IPS-18a (cell line): ENCODE measurements at regions not wholly inside any gene's neighbourhood (a gene's known extent, or its start where the extent isn't known, plus 50 kb on each side); places are given as distances from the start of the nearest gene placed in this dataset.

ENCODE experiments used
- H3K27ac ChIP-seq: one replicate; pipeline ENCODE4 v1.5.1; 2013; ENCODE audit warnings: low read length
- H3K27me3 ChIP-seq: one replicate; pipeline ENCODE4 v1.6.1; 2013; ENCODE audit warnings: mild to moderate bottlenecking, low read length; ENCODE audit not compliant: control insufficient read depth, insufficient read depth
- H3K36me3 ChIP-seq: one replicate; pipeline ENCODE4 v1.6.1; 2013; ENCODE audit warnings: low read depth, low read length; ENCODE audit not compliant: control insufficient read depth
- H3K4me1 ChIP-seq: one replicate; pipeline ENCODE4 v1.6.1; 2013; ENCODE audit warnings: low read depth, low read length; ENCODE audit not compliant: control insufficient read depth
- H3K4me3 ChIP-seq: one replicate; pipeline ENCODE4 v1.5.1; 2013; ENCODE audit warnings: low read length
- H3K9ac ChIP-seq: one replicate; pipeline ENCODE4 v1.6.1; 2013; ENCODE audit warnings: mild to moderate bottlenecking, low read length, moderate library complexity
- H3K9me3 ChIP-seq: one replicate; pipeline ENCODE4 v1.6.1; 2013; ENCODE audit warnings: low read depth, low read length; ENCODE audit not compliant: control insufficient read depth

DNA sequence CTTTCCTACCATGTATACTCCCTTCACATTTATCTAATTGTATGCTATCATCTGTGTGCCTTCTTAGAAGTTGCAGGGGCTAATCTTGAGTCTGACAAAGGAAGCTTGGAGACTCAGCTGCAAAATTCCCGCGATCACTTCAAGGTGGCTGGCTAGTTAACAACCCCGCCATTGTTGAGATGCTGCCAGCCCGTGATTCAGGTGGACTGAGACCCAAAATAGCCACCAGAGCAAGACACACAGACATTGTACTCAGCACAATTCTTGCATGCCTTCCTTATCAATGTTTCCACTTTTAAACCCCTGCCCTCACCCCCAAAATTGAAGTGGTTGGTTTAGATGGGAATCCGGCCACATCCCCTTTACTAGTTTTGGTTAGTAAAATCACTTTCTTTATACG, 225.8 kb upstream of the ZNF717 start:
- Histone ChIP-seq H3K36me3 (no peaks in the 10 kb centered on the region), H3K9me3 (no peaks in the 10 kb centered on the region), H3K4me1 (no peaks in the 10 kb centered on the region), H3K4me3 (no peak overlapping the region), H3K27me3 (no peaks in the 10 kb centered on the region), H3K27ac (no peak overlapping the region), H3K9ac (no peak overlapping the region)

DNA sequence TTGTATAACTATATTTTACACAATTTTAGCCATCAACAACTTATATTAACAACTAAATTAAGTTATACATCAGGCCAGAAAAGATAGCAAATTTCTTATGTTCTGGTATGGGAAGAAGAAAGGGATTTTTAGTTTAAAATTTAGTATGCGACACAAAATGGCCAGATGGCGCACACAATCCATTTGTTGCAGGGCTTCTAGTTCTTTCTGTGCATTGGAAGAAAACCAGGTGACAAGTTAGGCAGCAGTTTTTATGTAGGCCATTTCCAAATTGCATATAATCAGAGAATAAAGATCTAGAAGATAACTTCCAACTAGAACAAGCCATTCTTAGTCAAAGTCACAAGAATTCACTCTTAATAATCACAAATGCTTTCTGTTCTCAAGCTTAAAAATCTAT, 230.1 kb upstream of the ZNF717 start:
- Histone ChIP-seq H3K27me3 (no peaks in the 10 kb centered on the region), H3K36me3 (no peaks in the 10 kb centered on the region), H3K4me3 (no peak overlapping the region), H3K4me1 (no peaks in the 10 kb centered on the region), H3K27ac (no peak overlapping the region), H3K9ac (no peak overlapping the region), H3K9me3 (no peaks in the 10 kb centered on the region)

DNA sequence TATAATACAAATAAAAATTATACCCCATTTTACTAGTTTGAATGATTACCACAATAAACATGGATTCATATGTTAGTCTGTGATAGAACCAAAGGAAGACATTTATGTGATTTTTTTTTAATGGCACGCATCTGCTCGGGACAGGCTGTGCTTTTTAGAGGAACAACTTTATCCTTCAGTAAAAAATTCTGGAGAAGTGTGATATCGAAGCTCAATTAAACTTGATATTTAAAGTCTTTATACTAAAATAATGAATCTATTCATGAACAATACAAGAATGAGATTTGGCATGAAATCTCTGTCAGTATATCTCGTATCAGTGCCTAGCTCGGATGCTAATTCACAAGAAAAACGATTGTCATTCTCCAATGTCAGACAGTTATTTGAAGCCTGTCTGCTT, 230.8 kb upstream of the ZNF717 start:
- Histone ChIP-seq H3K4me3 (no peak overlapping the region), H3K4me1 (no peaks in the 10 kb centered on the region), H3K9ac (no peak overlapping the region), H3K36me3 (no peaks in the 10 kb centered on the region), H3K27ac (no peak overlapping the region), H3K27me3 (no peaks in the 10 kb centered on the region), H3K9me3 (no peaks in the 10 kb centered on the region)

DNA sequence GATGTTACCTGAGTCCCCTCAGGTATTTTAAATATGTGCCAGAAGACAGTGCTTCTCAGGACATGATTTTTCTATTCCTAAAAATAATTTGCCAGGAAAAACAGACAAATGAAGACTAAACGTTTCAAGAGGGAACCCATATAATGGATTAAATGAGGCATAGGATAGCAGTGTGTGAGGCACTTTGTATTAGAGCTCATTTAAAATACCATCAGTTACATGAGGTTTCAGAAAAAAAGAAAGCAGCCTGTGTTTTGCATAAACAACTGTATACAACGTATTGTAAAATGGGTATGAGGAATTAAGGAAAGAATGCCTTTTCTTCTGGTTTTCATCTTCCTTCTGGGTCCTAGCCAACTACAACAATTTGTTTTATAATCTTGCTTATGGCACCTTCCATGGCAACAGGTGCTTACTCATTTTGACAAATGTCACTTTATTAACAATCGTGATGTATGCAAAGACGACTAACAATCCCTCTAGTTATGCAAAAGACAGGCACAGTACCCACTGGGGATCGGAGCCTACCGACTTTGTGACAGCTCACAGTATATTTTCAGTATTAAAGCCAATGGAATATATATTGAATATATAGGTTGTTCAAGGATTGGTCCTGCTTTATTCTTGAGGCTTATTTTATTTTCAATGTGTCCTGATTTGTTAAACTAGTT, 231.6 kb upstream of the ZNF717 start:
- H3K27ac ChIP-seq: no peak overlapping the region
- no peaks in the 10 kb centered on the region for H3K4me1 ChIP-seq
- H3K4me3 ChIP-seq: no peak overlapping the region
- H3K9ac ChIP-seq: no peak overlapping the region
- no peaks in the 10 kb centered on the region for H3K36me3 ChIP-seq
- no peaks in the 10 kb centered on the region for H3K27me3 ChIP-seq
- H3K9me3 ChIP-seq: no peaks in the 10 kb centered on the region

DNA sequence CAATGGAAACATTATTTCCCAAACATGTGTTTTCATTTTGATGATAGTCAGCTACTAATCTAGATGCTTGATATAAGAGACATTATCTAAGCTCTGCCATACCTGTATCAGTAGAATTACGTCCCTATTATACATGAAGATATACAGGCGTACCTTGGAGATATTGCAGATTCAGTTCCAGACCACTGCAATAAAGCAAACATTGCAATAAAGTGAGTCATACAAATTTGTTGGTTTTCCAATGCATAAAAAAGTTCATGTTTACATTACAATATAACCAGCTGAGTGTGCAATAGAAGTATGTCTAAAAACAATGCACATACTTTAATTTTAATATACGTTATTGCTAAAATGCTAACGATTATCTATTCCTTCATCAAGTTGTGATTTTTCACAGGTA, 236.0 kb upstream of the ZNF717 start:
- no peaks in the 10 kb centered on the region for H3K27me3 ChIP-seq
- H3K4me1 ChIP-seq: peaks cover 4% of the 10 kb centered on the region
- H3K9me3 ChIP-seq: peaks cover 5% of the 10 kb centered on the region
- H3K9ac ChIP-seq: no peak overlapping the region
- no peak overlapping the region for H3K4me3 ChIP-seq
- H3K27ac ChIP-seq: no peak overlapping the region
- no peaks in the 10 kb centered on the region for H3K36me3 ChIP-seq

DNA sequence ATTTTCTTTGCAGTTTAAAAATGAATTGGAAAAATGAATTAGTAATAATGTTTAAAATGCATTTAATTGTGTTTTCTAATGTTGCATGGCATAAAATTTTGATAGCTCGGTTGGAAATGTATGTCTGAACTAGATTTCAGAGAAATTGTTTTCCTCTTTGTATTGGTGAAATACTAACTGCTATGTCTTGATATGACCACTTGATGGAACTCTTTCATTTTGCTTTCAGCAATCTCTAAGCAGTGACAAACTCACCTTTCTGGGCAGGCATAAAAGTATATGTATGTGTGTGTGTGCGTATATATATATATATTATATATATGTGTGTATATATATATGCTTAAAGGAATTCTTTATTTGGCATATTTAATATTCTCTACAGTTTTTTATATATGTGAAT, 239.3 kb upstream of the ZNF717 start:
- H3K27me3 ChIP-seq: no peaks in the 10 kb centered on the region
- H3K4me1 ChIP-seq: peaks cover 4% of the 10 kb centered on the region

DNA sequence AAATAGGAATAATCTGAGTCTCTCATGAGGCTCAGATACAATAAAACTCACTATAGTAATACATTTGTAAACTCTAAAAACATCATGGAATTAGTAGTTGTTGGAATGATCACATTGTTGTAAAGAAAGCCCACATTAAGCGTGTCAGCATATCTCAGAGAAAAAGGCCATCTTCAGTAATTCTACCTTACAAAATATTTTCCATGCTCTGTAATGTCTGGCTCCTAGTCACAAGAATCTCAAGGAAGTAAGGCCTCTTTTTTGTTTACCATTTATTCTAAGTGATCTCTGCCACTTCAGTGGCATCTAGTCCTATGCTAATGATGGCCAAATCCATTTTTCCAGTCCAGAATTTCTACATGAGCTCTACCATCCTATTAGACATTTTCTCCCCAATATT, 240.2 kb upstream of the ZNF717 start:
- H3K36me3 ChIP-seq: no peaks in the 10 kb centered on the region
- no peak overlapping the region for H3K9ac ChIP-seq
- H3K4me1 ChIP-seq: peaks cover 4% of the 10 kb centered on the region
- peaks cover 5% of the 10 kb centered on the region for H3K9me3 ChIP-seq
- H3K27me3 ChIP-seq: no peaks in the 10 kb centered on the region
- no peak overlapping the region for H3K27ac ChIP-seq
- no peak overlapping the region for H3K4me3 ChIP-seq

More for the DNA sequence above, 239.3 kb upstream of the ZNF717 start:
- no peak overlapping the region for H3K9ac ChIP-seq
- no peak overlapping the region for H3K4me3 ChIP-seq
- H3K27ac ChIP-seq: no peak overlapping the region
- H3K9me3 ChIP-seq: peaks cover 5% of the 10 kb centered on the region
- no peaks in the 10 kb centered on the region for H3K36me3 ChIP-seq

DNA sequence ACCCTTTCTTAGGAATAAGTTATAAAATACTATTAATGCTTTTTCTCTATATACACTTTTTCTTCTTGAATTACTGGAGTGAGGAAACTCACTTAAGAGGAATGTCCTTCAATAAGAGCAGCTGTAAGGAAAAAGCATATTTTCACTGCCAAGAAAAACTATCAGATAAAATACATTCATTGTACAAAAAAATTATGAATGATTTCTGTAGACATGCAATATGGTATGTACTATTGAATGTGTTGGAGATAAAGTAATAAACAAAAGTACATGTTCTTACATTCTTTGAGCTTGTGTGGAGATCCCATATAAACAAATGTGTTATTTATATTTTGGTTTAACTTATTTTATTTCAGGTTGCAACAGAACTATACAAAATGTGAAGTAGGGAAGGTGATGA, 241.0 kb upstream of the ZNF717 start:
- peaks cover 5% of the 10 kb centered on the region for H3K9me3 ChIP-seq
- no peaks in the 10 kb centered on the region for H3K36me3 ChIP-seq
- H3K27ac ChIP-seq: no peak overlapping the region
- no peak overlapping the region for H3K9ac ChIP-seq
- H3K4me1 ChIP-seq: peaks cover 4% of the 10 kb centered on the region
- no peak overlapping the region for H3K4me3 ChIP-seq
- no peaks in the 10 kb centered on the region for H3K27me3 ChIP-seq

DNA sequence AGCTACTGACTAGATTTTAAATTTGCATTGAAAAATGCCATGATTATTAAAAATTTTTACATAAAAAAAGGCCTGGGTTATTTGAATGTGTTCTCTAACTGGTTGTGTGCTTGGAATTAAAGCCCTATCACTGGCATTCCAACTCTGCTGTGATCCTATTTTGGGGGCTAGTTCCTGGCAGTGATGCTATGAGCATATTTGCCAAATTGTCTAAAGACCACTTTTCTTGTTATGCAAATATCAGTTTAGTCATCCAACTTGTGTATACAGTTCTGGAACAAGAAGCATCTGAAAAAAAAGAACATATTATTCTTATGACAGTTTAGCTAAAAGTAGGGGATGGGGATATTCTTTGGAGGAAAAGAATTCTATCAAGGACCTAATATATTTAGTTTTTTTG, 243.4 kb upstream of the ZNF717 start:
- Histone ChIP-seq H3K9ac (no peak overlapping the region), H3K36me3 (no peaks in the 10 kb centered on the region), H3K4me1 (peaks cover 4% of the 10 kb centered on the region), H3K27me3 (no peaks in the 10 kb centered on the region), H3K4me3 (no peak overlapping the region), H3K27ac (no peak overlapping the region), H3K9me3 (no peaks in the 10 kb centered on the region)

DNA sequence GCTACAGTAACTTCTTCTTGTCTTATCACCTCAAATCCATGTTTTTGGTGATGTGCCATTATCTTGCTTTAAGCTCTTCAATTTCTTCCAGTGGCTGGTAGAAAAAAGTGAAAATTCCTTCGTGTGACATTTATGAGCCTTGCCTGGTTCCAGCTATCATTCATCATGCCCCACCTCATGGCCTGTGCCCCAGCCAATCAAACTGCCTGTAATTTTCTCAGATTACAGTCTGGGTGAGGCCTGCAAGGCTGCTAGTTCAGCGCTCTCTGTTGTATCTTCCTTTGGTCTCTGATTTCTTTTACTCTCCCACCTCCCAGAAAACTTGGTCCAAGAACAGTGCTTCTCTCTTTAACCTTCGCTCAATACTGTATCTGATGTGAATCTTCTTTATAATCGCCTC, 249.3 kb upstream of the ZNF717 start:
- Histone ChIP-seq H3K36me3 (no peaks in the 10 kb centered on the region), H3K27ac (no peak overlapping the region), H3K9me3 (no peaks in the 10 kb centered on the region), H3K27me3 (no peaks in the 10 kb centered on the region), H3K9ac (no peak overlapping the region), H3K4me3 (no peak overlapping the region), H3K4me1 (peaks cover 32% of the 10 kb centered on the region)

DNA sequence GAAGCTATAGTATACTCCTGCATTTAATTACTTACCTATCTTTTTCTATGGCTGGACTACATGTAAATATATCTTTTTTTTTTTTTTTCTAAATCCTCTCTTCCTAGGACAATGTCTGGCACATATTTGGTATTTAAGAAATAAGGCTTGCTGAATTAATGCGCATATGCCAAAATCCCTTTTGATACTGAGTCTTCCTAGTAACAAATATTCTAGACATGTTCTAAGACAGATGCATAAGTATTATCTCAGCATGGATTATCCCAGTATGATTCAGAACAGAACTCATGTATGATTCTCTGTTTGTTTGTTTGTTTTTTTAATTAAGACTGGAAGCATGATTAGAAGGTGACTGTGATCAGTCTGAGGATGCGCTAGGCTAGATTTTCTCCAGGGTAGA, 249.8 kb upstream of the ZNF717 start:
- no peaks in the 10 kb centered on the region for H3K36me3 ChIP-seq
- H3K4me1 ChIP-seq: peaks cover 36% of the 10 kb centered on the region
- H3K27ac ChIP-seq: no peak overlapping the region

DNA sequence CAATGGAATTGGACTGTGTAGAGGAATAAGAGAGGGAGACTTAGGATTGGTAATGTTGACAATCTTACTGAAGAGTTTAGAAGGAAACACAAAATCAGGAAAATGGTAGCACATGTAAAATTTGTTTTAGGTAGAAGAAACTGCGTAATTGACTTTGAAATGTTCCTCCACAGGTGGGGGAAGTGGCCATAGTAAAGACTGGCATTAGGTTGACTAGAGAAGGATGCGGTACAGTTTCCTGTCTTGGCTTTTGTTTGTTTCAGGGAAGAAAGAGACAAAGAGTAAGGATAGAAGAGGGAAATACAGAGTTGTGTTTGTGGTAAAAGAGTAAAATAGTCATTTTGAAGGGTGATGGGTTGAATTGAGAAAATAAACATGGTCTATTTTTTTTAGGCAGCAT, 253.6 kb upstream of the ZNF717 start:
- H3K9me3 ChIP-seq: no peaks in the 10 kb centered on the region
- peak overlapping the region; percentile 89 for H3K27ac ChIP-seq
- no peaks in the 10 kb centered on the region for H3K36me3 ChIP-seq
- peaks cover 55% of the 10 kb centered on the region for H3K4me1 ChIP-seq
- H3K4me3 ChIP-seq: no peak overlapping the region
- no peaks in the 10 kb centered on the region for H3K27me3 ChIP-seq
- peak overlapping the region; percentile 60 for H3K9ac ChIP-seq

More for the DNA sequence above, 249.8 kb upstream of the ZNF717 start:
- H3K4me3 ChIP-seq: no peak overlapping the region
- H3K27me3 ChIP-seq: no peaks in the 10 kb centered on the region
- H3K9me3 ChIP-seq: no peaks in the 10 kb centered on the region
- H3K9ac ChIP-seq: no peak overlapping the region
